ENCODE measurements at regions not wholly inside any gene's neighbourhood (a gene's known extent, or its start where the extent isn't known, plus 50 kb on each side); places are given as distances from the start of the nearest gene placed in this dataset.

GRCh38 chr5:167593329-167594060, 698.0 kb upstream of the WWC1 start:
- no peak for DNase-seq (ENCODE audit: extremely low read depth, low read depth, low spot score)

GRCh38 chr5:167594061-167594435, 697.4 kb upstream of the WWC1 start:
- DNase-seq (ENCODE audit: extremely low read depth, low read depth, low spot score) = no peak

- DNase-seq (ENCODE audit: extremely low read depth, low read depth, low spot score) = no peak
These were observed 696.7 kb upstream of the WWC1 start for GRCh38 chr5:167594750-167595149.

- no peak for DNase-seq (ENCODE audit: extremely low read depth, low read depth, low spot score)
These were observed 696.2 kb upstream of the WWC1 start for GRCh38 chr5:167595196-167595595.

GRCh38 chr5:167598166-167598565, 693.3 kb upstream of the WWC1 start:
- no peak for DNase-seq (ENCODE audit: extremely low read depth, low read depth, low spot score)

GRCh38 chr5:167602067-167602466, 689.4 kb upstream of the WWC1 start:
- DNase-seq (ENCODE audit: extremely low read depth, low read depth, low spot score) = no peak

GRCh38 chr5:167603135-167603534, 688.3 kb upstream of the WWC1 start:
- no peak for DNase-seq (ENCODE audit: extremely low read depth, low read depth, low spot score)

GRCh38 chr5:167608390-167609272, 682.8 kb upstream of the WWC1 start:
- no peak for DNase-seq (ENCODE audit: extremely low read depth, low read depth, low spot score)

GRCh38 chr5:167614294-167615021, 677.0 kb upstream of the WWC1 start:
- no peak for DNase-seq (ENCODE audit: extremely low read depth, low read depth, low spot score)

- no peak for DNase-seq (ENCODE audit: extremely low read depth, low read depth, low spot score)
These were observed 675.2 kb upstream of the WWC1 start for GRCh38 chr5:167616043-167616890.

- DNase-seq (ENCODE audit: extremely low read depth, low read depth, low spot score) = no peak
These were observed 668.1 kb upstream of the WWC1 start for GRCh38 chr5:167623354-167623753.

- DNase-seq (ENCODE audit: extremely low read depth, low read depth, low spot score) = no peak
These were observed 667.4 kb upstream of the WWC1 start for GRCh38 chr5:167624053-167624452.

GRCh38 chr5:167626341-167627123, 664.9 kb upstream of the WWC1 start:
- no peak for DNase-seq (ENCODE audit: extremely low read depth, low read depth, low spot score)

- no peak for DNase-seq (ENCODE audit: extremely low read depth, low read depth, low spot score)
These were observed 661.8 kb upstream of the WWC1 start for GRCh38 chr5:167629634-167630033.

GRCh38 chr5:167631191-167631590, 660.3 kb upstream of the WWC1 start:
- DNase-seq (ENCODE audit: extremely low read depth, low read depth, low spot score) = no peak

- no peak for DNase-seq (ENCODE audit: extremely low read depth, low read depth, low spot score)
These were observed 658.3 kb upstream of the WWC1 start for GRCh38 chr5:167633114-167633513.

GRCh38 chr5:167633931-167634341, 657.5 kb upstream of the WWC1 start:
- DNase-seq (ENCODE audit: extremely low read depth, low read depth, low spot score) = no peak

- no peak for DNase-seq (ENCODE audit: extremely low read depth, low read depth, low spot score)
These were observed 657.0 kb upstream of the WWC1 start for GRCh38 chr5:167634432-167634831.

GRCh38 chr5:167638816-167639215, 652.6 kb upstream of the WWC1 start:
- no peak for DNase-seq (ENCODE audit: extremely low read depth, low read depth, low spot score)

- no peak for DNase-seq (ENCODE audit: extremely low read depth, low read depth, low spot score)
These were observed 652.2 kb upstream of the WWC1 start for GRCh38 chr5:167639273-167639672.
